ENCODE measurements at regions not wholly inside any gene's neighbourhood (a gene's known extent, or its start where the extent isn't known, plus 50 kb on each side); places are given as distances from the start of the nearest gene placed in this dataset. TPM values are rescaled to one million over a fixed set of nuclear protein-coding genes. Genes with fewer than 3 reads are reported as not detected.

DNA sequence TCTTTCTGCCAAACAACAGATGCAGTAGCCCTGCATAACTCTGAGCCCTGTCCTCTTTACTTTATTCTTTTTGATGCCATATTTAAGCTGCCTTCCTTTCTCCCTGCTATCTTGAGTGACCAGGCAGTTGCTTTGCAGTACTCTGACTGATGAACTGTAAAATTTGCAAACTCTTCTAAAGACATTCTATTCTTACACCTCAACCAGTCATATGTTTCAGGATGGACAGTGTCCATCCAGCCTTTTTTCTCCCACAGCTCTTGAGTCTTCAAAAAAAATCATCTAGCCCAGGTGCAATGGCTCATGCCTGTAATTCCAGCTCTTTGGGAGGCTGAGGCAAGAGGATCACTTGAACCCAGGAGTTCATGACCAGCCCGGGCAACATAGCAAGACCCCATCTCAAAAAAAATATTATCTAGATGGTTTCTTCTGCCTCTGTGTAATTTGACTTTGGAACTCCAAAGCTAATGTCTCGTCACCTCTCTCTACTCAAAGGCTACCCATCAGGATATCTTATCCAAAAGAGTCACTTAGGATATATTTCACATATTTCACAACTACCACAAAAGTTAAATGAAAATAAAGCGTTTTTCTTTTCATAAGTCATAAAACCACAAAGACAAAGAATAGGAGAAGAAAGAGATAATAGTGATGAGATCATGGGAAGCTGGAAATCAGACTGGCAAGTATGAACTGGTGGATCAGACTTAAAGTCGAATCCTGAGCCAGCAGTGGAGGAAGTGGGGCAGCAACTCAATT lies 54.6 kb upstream of the IPO9 start:
- Histone ChIP-seq H3K4me3 (no peak overlapping the region), H3K4me1 (peaks cover 10% of the 10 kb centered on the region), H3K36me3 (no peaks in the 10 kb centered on the region), H3K9me3 (peaks cover 8% of the 10 kb centered on the region), H3K27ac (no peak overlapping the region), H3K27me3 (no peaks in the 10 kb centered on the region)
- intact Hi-C loops (cut with DNase I) = no loop called here
- DNase-seq = no peak
- ATAC-seq = no peak
- TF ChIP-seq, protein P1, sequence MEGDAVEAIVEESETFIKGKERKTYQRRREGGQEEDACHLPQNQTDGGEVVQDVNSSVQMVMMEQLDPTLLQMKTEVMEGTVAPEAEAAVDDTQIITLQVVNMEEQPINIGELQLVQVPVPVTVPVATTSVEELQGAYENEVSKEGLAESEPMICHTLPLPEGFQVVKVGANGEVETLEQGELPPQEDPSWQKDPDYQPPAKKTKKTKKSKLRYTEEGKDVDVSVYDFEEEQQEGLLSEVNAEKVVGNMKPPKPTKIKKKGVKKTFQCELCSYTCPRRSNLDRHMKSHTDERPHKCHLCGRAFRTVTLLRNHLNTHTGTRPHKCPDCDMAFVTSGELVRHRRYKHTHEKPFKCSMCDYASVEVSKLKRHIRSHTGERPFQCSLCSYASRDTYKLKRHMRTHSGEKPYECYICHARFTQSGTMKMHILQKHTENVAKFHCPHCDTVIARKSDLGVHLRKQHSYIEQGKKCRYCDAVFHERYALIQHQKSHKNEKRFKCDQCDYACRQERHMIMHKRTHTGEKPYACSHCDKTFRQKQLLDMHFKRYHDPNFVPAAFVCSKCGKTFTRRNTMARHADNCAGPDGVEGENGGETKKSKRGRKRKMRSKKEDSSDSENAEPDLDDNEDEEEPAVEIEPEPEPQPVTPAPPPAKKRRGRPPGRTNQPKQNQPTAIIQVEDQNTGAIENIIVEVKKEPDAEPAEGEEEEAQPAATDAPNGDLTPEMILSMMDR (IDR thresholded peaks at IDR 0.05) = no peak

GRCh38 chr1:201774983-201775344 lies 54.0 kb upstream of the IPO9 start:
- H3K4me1 ChIP-seq = peaks cover 10% of the 10 kb centered on the region
- H3K9me3 ChIP-seq = peaks cover 8% of the 10 kb centered on the region
- H3K36me3 ChIP-seq = no peaks in the 10 kb centered on the region
- no peak overlapping the region for H3K27ac ChIP-seq
- DNase-seq = no peak
- intact Hi-C loops (cut with DNase I) = no loop called here
- no peak overlapping the region for H3K4me3 ChIP-seq
- H3K27me3 ChIP-seq = no peaks in the 10 kb centered on the region
- TF ChIP-seq, protein P1 (IDR thresholded peaks at IDR 0.05) = no peak
- no peak for ATAC-seq

- no peak overlapping the region for H3K4me3 ChIP-seq
- H3K36me3 ChIP-seq = peaks cover under 1% of the 10 kb centered on the region
- intact Hi-C loops (cut with DNase I) = no loop called here
- no peak for DNase-seq
- peaks cover 8% of the 10 kb centered on the region for H3K9me3 ChIP-seq
- no peaks in the 10 kb centered on the region for H3K27me3 ChIP-seq
- H3K27ac ChIP-seq = no peak overlapping the region
- TF ChIP-seq, protein P1 (IDR thresholded peaks at IDR 0.05) = no peak
- peaks cover 10% of the 10 kb centered on the region for H3K4me1 ChIP-seq
- ATAC-seq = no peak
Measured at GRCh38 chr1:201775380-201775779, 53.6 kb upstream of the IPO9 start.

DNA sequence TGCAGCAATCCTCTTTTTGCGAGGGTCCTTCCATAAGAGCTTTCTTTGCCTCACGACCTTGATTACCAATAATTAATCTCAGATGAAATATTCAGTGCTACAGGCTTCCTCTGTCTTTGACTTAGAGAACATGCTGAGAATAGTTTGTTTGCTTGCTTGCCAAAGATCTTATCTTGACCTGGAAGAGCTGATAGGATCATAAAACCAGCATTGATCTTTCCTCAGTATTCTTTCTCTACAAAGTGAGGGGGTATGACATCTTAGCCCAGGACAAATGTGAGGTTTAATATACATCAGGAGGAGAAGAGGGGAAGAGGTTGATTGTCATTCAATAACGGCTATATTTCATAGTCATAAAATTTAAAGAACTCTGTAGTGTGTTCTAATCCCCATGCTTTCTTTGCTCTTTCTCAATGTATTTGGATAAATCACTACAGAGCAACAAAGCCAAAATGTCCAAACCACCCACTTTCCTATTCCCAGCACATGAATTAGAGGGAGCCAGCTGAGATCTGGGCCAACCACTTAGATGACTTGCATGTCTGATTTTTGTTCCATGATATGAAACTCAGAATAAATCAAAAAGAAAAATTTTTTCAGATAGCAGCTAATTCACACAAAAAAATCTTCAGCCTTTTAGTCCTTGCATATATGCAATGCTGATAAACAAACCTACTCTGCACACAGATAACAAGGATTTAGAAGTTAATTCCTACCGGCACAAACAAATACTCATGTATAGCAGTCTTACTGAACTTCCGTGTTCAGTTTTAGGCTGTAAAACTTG lies 50.5 kb upstream of the IPO9 start:
- TF ChIP-seq, protein P1 (IDR thresholded peaks at IDR 0.05) = no peak

More for the DNA sequence above, 50.5 kb upstream of the IPO9 start:
- Histone ChIP-seq H3K9me3 (no peaks in the 10 kb centered on the region), H3K4me3 (no peak overlapping the region), H3K27ac (peak overlapping the region; percentile 24), H3K4me1 (peaks cover 10% of the 10 kb centered on the region), H3K27me3 (no peaks in the 10 kb centered on the region), H3K36me3 (peaks cover 31% of the 10 kb centered on the region)
- ATAC-seq (no peak), DNase-seq (no peak)
- intact Hi-C loops (cut with DNase I) = no loop called here

Small RNA genes in the stretch of these regions (microRNA-seq; reads per million reads assigned to microRNA genes)
- gene MIR5191 (ENCODE audit: borderline microRNAs expressed) = not detected

Measured in upper lobe of right lung (tissue), 1 donor.